ENCODE measurements at regions not wholly inside any gene's neighbourhood (a gene's known extent, or its start where the extent isn't known, plus 50 kb on each side); places are given as distances from the start of the nearest gene placed in this dataset.
"Not testable (repeated sequence)": the region's sequence is repeated elsewhere in the genome, so short reads cannot be mapped to it uniquely, and the experiment has no call there.

GRCh38 chr20:59466107-59466815 lies 138.1 kb upstream of the PHACTR3 start:
- DNase-seq = no peak

GRCh38 chr20:59468831-59469230 lies 135.5 kb upstream of the PHACTR3 start:
- DNase-seq = no peak

GRCh38 chr20:59469267-59470252 lies 134.8 kb upstream of the PHACTR3 start:
- DNase-seq = no peak

GRCh38 chr20:59470521-59470920 lies 133.8 kb upstream of the PHACTR3 start:
- no peak for DNase-seq

DNA sequence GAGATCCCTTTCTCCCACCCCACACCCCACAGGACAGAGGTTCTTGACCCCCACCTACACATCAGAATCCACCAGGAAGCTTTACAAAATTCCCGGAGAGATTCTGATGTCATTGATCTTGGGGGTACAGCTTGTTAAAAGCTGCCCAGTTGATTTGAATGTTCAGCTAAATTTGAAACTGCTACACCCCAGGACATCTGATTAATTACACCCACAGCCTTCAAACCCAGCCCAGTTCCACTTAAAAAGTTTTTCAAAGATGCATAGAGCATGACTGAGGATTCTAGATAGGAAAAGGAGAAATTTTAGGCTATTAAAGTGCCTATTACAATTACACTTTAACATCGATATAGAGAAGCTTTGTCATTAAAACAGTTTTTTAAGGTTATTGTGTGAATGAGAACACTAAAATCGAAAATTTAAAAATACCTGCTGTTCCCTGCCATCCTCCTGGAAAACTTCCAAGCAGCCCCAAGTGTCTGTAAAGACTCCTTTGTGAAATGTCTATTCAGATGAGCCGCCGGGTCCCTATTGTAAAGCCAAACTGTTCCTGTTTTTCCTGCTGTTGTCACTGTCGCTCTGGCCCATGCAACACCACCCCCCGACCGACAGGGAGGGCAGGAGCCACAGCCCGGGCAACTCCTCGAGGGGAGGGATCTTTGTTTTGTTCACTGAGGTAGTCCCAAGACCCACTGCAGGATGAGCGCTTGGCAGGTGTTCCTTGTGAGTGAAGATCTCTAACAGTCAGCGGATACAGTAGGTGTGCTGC lies 132.5 kb upstream of the PHACTR3 start:
- peak; percentile 16 for DNase-seq

GRCh38 chr20:59473742-59474141 lies 130.6 kb upstream of the PHACTR3 start:
- no peak for DNase-seq

DNA sequence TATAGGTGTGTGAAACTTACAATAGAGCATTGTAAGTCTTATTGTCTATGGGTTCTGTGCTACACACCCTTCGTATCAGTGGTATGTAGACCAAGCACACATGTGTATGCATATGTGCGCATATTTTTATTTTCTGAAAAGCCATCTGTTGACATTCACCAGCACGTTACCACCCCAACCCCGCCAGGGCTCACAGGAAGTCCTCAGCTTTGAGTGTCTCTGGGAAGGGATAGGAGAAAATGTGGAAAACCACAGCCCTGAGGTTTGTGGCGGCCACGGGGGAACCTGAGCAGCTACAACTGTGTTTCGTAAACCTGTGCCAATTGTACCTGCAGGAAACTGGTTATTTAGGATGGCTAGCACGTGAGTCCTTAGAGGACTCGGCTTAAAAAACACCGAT lies 123.3 kb upstream of the PHACTR3 start:
- DNase-seq = no peak

GRCh38 chr20:59481477-59482018 lies 122.8 kb upstream of the PHACTR3 start:
- no peak for DNase-seq

- DNase-seq = no peak
These were observed 121.8 kb upstream of the PHACTR3 start for GRCh38 chr20:59482351-59483187.

DNA sequence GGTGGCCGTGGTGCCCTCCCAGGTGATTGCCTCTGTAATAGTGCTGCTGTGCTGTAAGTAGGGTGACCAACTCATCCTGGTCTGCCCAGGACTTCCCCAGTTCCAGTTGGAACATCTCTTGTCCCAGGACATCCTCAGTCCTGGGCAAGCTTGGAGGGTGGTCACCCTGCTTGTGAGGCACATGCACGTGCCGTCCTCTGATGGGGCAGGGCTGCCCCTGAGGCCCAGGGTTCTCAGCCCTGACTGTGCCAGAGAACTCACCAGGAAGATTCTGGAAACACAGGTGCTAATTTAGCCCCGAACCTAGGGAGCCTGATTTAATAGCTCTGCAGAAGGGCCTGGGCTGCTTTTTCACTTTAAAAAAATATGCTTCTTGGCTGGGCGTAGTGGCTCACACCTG lies 120.9 kb upstream of the PHACTR3 start:
- no peak for DNase-seq

DNA sequence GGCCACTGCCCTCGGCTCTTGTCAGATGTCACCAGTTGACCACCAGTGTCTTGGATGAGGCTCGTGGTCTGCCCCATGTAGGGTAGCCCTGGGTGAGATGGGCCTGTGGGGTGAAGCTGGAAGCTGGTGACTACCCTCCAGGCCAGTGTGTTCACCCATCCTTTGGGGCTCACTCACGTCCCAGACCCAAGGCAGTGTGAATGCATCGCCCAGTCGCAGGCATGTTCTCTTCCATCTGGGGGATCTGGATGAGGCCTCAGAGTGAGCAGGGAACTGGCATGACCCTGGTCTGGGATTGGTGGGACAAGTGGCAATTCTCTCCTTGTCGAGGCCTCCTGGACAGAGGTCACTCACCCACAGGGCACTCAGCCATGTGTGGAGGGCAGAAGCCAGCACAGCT lies 120.1 kb upstream of the PHACTR3 start:
- DNase-seq = no peak

DNA sequence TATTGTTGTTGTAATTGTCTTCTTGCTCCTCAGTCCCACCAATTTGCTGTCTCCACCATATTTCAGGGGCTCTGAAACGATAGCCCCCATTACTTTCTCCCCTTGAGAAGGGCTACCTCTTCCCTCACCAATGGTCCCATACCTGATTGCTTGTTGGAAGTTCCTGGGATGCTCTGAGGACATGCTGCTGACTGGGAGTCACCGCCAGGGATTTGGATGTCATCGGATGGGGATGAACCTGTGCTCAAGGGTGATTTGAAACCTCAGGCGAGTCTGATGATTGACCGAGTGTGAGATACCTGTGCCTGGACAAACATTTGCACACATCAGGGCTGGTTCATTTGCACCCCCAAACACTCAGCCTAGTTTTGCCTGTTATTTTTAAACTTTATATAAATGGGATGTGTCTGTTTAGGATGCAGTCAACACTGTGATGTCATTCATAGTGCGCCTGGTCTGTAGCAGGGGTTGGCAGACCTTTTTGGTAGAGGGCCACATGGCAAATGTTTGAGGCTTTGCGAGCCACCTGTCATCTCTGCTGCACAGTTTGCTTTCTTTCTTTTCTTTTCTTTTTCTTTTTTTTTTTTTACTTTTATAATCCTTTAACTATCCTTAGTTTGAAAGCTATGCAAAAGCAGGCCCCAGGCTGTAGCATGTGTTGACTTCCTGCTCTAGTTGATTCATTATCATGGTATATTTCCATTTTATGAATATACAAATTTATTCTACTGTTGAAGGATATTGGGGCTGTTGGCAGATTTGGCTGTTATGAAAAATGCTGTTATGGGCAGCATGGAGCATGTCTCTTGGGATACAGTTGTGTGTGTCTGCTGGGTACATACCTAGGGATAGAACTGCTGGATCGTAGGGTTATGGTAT lies 118.5 kb upstream of the PHACTR3 start:
- no peak for DNase-seq

DNA sequence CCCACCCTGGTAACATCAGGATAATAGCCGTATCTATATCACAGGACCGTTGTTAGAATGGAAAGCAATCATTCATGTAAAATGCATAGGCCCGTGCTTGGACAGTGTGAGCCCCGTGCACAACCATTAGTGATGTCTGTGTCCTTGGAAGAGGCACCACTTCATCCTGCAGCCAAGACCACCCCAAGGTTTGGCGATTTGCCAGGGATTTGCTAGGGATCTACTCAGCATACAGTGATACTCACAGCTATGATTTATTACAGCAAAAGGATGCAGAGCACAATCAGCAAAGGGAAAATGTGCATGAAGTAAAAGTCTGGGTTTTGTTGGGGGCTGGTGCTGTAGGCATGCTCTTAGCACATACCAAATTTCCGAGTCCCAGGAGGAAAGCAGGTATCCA lies 115.9 kb upstream of the PHACTR3 start:
- DNase-seq = not testable (repeated sequence)

GRCh38 chr20:59490196-59491004 lies 113.9 kb upstream of the PHACTR3 start:
- DNase-seq = peak; percentile 4

DNA sequence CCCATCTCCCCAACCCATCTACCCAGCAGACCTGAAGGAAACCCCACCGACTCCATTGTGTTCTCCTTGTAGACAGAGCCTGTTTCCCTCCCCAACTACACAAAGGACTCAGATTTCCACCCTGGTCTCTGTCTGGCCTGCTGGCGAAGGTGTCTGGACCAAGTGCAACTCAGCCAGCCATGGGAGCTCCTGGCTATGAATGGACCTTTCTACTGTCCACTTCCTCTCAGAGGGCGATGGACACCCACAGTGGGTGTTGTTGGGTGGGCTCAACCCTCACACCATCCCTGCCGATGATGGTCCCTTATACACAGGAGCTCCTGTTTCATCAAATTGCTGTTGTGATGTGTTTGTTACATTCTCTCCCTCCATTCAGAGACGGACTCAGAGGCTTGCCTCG lies 112.5 kb upstream of the PHACTR3 start:
- DNase-seq = no peak

DNA sequence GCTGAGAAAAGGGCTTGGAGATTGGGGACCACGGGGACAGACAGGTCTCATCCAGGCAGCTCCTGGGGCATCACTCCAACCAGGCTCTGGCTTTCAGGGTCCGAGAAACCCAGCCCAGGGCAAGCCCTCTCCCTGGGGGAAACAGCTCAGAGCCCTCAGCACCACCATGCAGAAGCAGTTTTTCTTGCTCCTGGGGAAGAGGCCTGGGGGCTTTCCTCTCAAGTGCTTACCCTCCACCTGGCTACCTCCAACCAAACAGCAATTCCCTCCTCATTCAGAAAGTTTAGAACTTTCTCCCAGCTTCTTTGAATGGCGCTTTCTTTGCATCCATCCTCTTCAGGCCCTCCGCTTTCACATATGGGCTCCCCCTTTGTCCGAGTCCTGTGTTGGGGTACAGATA lies 110.4 kb upstream of the PHACTR3 start:
- no peak for DNase-seq

DNA sequence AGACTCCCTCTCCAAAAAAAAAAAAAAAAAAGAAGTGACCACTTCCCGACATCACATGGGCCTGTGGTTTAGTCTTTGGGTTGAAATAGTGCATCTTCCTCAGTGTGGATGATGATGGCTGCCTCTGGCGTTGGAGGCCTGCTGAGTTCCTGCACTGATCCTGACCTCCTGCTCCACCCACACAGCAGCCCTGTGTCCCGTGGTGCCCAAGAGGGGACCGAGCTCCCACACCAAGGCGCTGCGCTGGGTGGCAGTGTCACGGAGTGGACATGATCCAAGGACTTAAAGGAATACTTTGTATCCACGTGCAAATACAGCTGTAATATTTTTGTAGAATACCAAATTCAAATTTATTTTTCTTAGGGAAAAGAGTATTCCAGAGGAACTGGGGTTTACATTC lies 109.2 kb upstream of the PHACTR3 start:
- DNase-seq = no peak

DNA sequence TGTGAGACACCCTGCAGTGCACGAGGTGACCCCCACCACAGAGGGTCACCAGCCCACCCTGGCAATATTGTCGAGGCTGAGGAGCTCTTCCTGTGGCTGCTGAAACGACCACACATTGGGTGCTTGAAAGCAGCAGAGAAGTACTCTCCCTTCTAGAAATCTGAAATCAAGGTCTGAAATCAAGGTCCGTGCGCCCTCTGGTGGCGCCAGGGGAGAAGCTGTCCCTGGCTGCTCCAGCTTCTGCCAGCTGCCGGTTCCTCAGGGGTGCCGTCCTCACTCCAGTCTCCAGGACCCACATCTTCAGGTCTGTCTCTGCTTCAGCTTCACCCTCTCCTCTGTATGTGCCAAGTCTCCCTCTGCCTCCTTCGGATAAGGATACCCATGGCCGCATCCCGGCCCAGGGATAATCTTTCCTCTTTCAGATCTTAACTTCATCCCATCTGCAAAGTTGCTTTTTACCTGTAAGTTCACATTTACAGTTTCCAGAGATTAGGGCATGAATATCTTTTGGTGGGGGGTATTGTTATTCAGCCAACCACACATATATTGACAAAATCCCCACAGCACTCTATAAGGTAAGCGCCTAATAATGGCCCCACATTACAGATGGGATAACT lies 108.3 kb upstream of the PHACTR3 start:
- DNase-seq = peak; percentile 13

GRCh38 chr20:59498291-59498690 lies 106.0 kb upstream of the PHACTR3 start:
- no peak for DNase-seq

DNA sequence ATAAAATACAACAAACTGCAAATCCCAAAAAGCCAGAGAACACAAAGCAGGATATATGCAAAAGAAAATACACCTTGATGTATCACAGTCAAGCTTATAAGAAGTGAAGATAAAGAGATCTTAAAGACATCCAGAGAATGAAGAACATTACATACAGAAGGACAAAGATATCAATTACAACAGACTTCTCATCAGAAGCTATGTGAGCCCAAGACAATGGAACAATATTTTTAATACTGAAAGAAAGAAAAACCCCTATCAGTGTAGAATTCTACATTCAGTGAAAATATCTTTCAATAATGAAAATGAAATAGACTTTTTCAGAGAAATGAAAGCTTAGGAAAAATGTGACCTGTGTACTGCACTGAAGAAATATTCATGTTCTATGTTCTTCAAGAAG lies 104.5 kb upstream of the PHACTR3 start:
- no peak for DNase-seq
